ENCODE measurements at regions not wholly inside any gene's neighbourhood (a gene's known extent, or its start where the extent isn't known, plus 50 kb on each side); places are given as distances from the start of the nearest gene placed in this dataset.

DNA sequence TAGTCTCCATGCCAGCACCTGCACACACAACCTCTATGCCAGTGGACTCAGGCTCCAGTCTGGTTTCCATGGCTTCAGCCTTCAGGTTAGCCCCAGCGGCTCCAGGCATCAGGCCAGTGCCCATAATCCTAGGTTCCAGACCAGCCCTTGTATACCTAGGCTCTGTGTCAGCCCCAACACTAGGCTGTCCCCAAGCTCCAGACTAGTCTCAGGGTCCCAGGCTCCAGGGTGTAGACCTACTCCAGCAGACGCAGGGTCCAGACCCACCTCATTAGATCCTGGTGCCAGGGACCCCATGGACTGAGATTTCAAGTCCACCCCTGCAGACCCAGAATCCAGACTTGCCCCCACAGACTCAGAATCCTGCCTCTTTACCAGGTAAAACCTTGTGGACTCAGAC is 275.9 kb downstream of the SLC16A7 start:
- H3K4me1 ChIP-seq (ENCODE audit: control insufficient read depth, insufficient read depth, low read length, poor library complexity, severe bottlenecking), result no peaks in the 10 kb centered on the region
- WGBS, 2 experiments (ENCODE audit: insufficient coverage in 2 of 2), result 83 to 89% methylated on average over 2 of the region's 2 CpGs

DNA sequence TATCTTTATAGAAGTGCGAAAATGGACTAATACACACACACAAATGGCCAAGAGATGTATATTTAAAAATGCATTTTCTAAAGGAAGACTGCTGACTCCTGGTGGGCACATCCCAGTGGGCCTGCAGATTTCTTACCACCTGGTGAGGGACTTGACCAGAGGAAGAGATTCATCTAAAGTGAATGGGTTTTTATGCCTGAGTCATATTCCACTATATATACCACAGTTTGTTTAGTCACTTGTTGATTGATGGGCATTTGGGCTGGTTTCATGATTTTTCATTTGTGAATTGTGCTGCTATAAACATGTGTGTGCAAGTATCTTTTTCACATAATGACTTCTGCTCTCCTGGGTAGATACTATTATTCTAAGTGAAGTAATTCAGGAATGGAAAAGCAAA is 277.3 kb downstream of the SLC16A7 start:
- WGBS, 2 experiments (ENCODE audit: insufficient coverage in 2 of 2), result no CpG with 5 or more reads among the region's 1 CpG
- Histone ChIP-seq H3K9me3 (ENCODE audit: control insufficient read depth, low read length) (no peaks in the 10 kb centered on the region), H3K4me3 (ENCODE audit: extremely low read depth, insufficient read depth, low read length, poor library complexity, severe bottlenecking) (no peak overlapping the region)

More for the DNA sequence above, 275.9 kb downstream of the SLC16A7 start:
- Histone ChIP-seq H3K27ac (ENCODE audit: low read depth, low read length, severe bottlenecking) (no peak overlapping the region), H3K36me3 (ENCODE audit: control insufficient read depth, insufficient read depth, low read length) (no peaks in the 10 kb centered on the region), H3K9me3 (ENCODE audit: control insufficient read depth, low read length) (no peaks in the 10 kb centered on the region), H3K4me3 (ENCODE audit: extremely low read depth, insufficient read depth, low read length, poor library complexity, severe bottlenecking) (no peak overlapping the region)

DNA sequence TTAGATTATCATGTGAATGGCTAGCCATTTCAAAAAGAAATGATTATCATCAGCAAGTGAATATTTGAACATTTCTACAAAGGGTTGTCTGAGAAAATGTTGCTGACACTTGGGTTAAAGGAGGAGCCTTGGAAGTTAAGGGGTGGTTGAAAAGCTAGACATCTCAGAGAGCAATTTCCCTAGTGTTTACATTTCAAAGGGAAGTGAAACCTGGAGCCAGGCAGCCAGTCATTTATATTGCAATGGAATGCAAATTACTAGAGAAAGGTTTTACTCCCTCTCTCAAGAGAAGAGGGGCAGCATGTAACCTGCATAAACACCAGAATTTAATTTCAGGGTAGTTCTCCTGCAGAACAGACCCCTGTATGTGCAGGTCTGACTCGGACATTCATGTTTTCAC is 279.0 kb downstream of the SLC16A7 start:
- Histone ChIP-seq H3K27ac (ENCODE audit: low read depth, low read length, severe bottlenecking) (no peak overlapping the region), H3K36me3 (ENCODE audit: control insufficient read depth, insufficient read depth, low read length) (no peaks in the 10 kb centered on the region), H3K4me1 (ENCODE audit: control insufficient read depth, insufficient read depth, low read length, poor library complexity, severe bottlenecking) (no peaks in the 10 kb centered on the region), H3K4me3 (ENCODE audit: extremely low read depth, insufficient read depth, low read length, poor library complexity, severe bottlenecking) (no peak overlapping the region), H3K9me3 (ENCODE audit: control insufficient read depth, low read length) (no peaks in the 10 kb centered on the region)
- no CpG with 5 or more reads among the region's 1 CpG for WGBS, 2 experiments (ENCODE audit: insufficient coverage in 2 of 2)

More for the DNA sequence above, 277.3 kb downstream of the SLC16A7 start:
- no peaks in the 10 kb centered on the region for H3K4me1 ChIP-seq (ENCODE audit: control insufficient read depth, insufficient read depth, low read length, poor library complexity, severe bottlenecking)
- H3K36me3 ChIP-seq (ENCODE audit: control insufficient read depth, insufficient read depth, low read length), result no peaks in the 10 kb centered on the region
- H3K27ac ChIP-seq (ENCODE audit: low read depth, low read length, severe bottlenecking), result no peak overlapping the region

DNA sequence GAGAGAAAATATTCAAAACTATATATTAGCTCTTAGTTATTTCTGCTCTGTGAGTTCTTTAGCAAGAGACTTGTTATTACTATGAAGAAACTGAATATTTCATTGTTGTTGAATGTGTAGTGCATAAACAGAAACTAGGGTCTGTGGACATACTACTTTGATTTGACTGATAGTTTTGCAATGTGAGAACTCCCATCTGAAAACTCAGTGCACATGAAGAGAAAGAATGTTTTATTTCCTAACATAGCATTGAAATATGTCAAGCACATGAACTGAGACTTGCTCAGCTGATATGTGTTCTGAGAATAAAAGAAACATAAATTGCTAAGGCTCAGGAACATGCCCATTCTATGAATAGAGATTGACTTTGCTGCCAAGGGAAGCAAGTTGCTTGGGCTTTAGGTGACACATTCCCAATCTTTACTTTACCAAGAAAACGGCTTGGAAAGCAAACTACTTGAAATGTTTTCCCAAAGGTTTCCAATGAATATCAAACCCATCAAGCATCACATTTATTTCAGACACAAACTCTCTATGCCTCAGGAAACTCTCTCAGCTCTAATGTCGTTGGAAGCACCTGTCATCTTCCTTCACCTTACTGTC is 290.4 kb downstream of the SLC16A7 start:
- H3K4me1 ChIP-seq (ENCODE audit: control insufficient read depth, insufficient read depth, low read length, poor library complexity, severe bottlenecking), result no peaks in the 10 kb centered on the region
- no peak overlapping the region for H3K27ac ChIP-seq (ENCODE audit: low read depth, low read length, severe bottlenecking)
- H3K36me3 ChIP-seq (ENCODE audit: control insufficient read depth, insufficient read depth, low read length), result no peaks in the 10 kb centered on the region
- H3K9me3 ChIP-seq (ENCODE audit: control insufficient read depth, low read length), result no peaks in the 10 kb centered on the region
- H3K4me3 ChIP-seq (ENCODE audit: extremely low read depth, insufficient read depth, low read length, poor library complexity, severe bottlenecking), result no peak overlapping the region
- 67 to 83% methylated on average over 1 to 2 of the region's 2 CpGs for WGBS, 2 experiments (ENCODE audit: insufficient coverage in 2 of 2)

DNA sequence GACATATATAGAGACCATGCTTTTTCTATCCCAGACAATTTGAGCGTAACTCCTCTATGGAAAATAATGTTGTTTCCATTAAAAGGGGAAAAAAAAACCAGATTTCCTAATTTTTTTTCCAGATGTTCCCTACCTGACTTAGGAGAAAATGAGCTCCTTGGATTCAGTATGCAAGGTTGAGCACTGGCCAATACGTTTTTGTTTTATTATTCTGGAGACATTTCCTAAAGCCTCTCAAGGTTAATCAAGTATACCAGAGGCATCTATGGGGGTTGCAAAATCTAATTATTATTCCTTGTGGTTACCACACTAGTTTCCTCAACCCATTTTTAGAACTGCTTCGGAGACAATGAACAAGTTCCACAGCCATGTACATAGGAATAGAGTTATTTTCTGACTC is 291.3 kb downstream of the SLC16A7 start:
- no peaks in the 10 kb centered on the region for H3K4me1 ChIP-seq (ENCODE audit: control insufficient read depth, insufficient read depth, low read length, poor library complexity, severe bottlenecking)
- H3K36me3 ChIP-seq (ENCODE audit: control insufficient read depth, insufficient read depth, low read length), result no peaks in the 10 kb centered on the region
- no peaks in the 10 kb centered on the region for H3K9me3 ChIP-seq (ENCODE audit: control insufficient read depth, low read length)
- no peak overlapping the region for H3K4me3 ChIP-seq (ENCODE audit: extremely low read depth, insufficient read depth, low read length, poor library complexity, severe bottlenecking)
- 67% methylated on average over 1 of the region's 3 CpGs; no CpG with 5 or more reads in 1 of the 2 experiments for WGBS, 2 experiments (ENCODE audit: insufficient coverage in 2 of 2)
- no peak overlapping the region for H3K27ac ChIP-seq (ENCODE audit: low read depth, low read length, severe bottlenecking)

DNA sequence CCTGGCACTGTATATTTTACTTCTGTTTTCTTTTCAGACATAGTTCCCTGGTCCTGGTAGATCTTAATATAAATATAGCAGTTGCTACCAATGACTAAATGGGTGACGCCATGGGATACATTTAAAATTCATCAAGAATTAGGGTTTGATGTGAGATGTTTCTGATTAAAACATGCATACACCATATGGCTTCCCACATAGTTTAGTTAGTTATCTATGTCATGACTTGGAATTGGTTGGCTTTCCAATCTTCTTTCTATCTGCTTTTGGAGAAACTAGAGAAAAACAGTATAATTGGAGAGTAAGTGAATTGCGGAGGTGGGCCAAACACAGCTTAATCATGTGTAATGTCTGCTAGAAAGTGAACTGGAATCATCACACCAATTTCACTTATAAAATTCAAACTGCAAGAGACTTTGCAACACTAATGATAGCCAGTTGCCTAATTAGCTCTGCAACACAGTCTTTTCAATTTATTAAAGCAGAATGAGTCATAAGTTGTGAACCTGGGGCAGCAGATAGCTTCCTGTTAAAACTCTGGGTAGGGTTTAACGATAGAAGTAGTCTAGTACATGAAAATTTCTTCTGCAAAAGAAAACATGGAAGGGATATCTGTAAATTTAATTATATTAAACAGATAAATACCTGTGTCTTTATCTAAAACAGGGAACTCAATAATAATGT is 295.2 kb downstream of the SLC16A7 start:
- 100% methylated on average over 1 of the region's 3 CpGs; no CpG with 5 or more reads in 1 of the 2 experiments for WGBS, 2 experiments (ENCODE audit: insufficient coverage in 2 of 2)
- no peak overlapping the region for H3K27ac ChIP-seq (ENCODE audit: low read depth, low read length, severe bottlenecking)
- H3K4me1 ChIP-seq (ENCODE audit: control insufficient read depth, insufficient read depth, low read length, poor library complexity, severe bottlenecking), result no peaks in the 10 kb centered on the region

DNA sequence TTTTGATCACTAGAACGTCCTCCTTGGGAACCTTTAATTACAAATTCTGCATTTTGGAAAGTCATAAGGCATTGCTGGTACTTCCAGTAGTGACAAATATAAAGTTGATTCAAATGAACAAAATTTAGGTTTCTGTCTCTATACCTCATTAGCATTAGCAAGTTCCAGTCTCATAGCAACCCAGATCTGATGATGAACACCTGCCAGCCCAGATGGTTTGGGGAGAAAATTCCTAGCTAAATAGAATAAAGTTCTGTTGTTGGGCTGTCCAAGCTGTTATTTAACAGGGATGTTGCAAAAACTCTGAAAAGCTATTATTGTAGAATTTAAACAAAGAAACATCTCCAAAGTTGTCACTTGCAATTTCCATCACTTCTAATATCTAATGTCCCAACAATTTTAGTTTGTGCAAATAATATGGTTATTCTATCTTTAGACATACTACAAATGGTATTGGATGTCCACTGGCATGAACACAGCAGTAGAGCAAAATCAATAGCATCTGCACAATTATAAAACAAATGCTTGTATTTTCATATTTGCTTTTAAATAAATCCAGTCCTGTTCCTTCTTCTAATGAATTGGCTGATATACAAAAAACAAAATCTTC is 299.4 kb downstream of the SLC16A7 start:
- no peak overlapping the region for H3K27ac ChIP-seq (ENCODE audit: low read depth, low read length, severe bottlenecking)
- 80% methylated on average over 1 of the region's 1 CpG; no CpG with 5 or more reads in 1 of the 2 experiments for WGBS, 2 experiments (ENCODE audit: insufficient coverage in 2 of 2)
- H3K9me3 ChIP-seq (ENCODE audit: control insufficient read depth, low read length), result no peaks in the 10 kb centered on the region
- no peaks in the 10 kb centered on the region for H3K36me3 ChIP-seq (ENCODE audit: control insufficient read depth, insufficient read depth, low read length)
- no peak overlapping the region for H3K4me3 ChIP-seq (ENCODE audit: extremely low read depth, insufficient read depth, low read length, poor library complexity, severe bottlenecking)
- no peaks in the 10 kb centered on the region for H3K4me1 ChIP-seq (ENCODE audit: control insufficient read depth, insufficient read depth, low read length, poor library complexity, severe bottlenecking)

More for the DNA sequence above, 295.2 kb downstream of the SLC16A7 start:
- Histone ChIP-seq H3K4me3 (ENCODE audit: extremely low read depth, insufficient read depth, low read length, poor library complexity, severe bottlenecking) (no peak overlapping the region), H3K9me3 (ENCODE audit: control insufficient read depth, low read length) (no peaks in the 10 kb centered on the region), H3K36me3 (ENCODE audit: control insufficient read depth, insufficient read depth, low read length) (no peaks in the 10 kb centered on the region)

DNA sequence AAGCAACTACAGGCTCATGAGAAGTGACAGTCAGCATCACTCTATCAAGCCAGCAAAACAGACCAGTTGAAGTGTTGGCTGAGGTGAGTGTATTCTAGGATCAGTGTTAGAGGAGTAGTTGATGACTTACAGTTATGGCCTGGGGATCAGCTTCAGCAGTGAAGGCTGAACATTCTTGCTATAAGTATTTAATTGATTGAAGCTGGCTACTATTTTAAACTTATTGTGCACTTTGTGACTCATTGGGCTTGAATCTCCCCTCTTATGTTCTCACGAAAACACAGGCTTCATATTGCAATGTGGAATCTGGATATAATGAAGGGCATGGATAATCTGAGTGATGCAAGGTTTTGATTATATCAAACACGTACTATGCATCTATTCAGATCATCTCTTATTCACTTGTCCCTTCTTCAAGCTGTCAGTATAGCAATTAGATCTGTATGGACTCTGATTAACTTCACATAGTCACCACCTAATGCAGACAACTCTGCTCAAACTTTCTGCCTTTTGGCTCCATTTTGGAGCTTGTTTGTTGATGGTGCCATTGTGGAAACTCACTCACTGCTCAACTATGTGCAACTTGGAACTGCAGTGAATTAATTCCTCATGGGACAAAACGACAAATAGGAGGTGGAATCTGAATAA is 309.2 kb downstream of the SLC16A7 start:
- no CpG with 5 or more reads among the region's 3 CpGs for WGBS, 2 experiments (ENCODE audit: insufficient coverage in 2 of 2)
- no peak overlapping the region for H3K27ac ChIP-seq (ENCODE audit: low read depth, low read length, severe bottlenecking)
- H3K36me3 ChIP-seq (ENCODE audit: control insufficient read depth, insufficient read depth, low read length), result no peaks in the 10 kb centered on the region
- no peak overlapping the region for H3K4me3 ChIP-seq (ENCODE audit: extremely low read depth, insufficient read depth, low read length, poor library complexity, severe bottlenecking)
- no peaks in the 10 kb centered on the region for H3K9me3 ChIP-seq (ENCODE audit: control insufficient read depth, low read length)
- no peaks in the 10 kb centered on the region for H3K4me1 ChIP-seq (ENCODE audit: control insufficient read depth, insufficient read depth, low read length, poor library complexity, severe bottlenecking)

DNA sequence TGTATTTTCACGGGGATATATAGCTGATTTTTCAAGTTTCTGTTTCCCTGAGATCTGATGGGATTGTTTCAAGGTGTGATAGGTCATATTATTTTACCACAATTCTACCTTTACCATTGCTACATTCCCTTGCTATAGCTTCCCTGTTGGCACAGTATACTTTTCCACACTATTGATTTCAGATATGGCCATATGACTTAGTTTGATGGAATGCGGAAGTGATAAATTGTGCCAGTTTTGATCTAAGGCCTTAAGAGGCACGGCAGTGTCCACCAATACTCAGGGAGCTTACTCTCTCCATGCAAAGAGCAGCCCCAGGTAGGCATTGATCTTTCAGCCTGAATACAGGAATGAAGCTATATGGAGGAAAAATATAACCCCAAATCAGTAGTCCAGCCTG is 315.7 kb downstream of the SLC16A7 start:
- no peak overlapping the region for H3K27ac ChIP-seq (ENCODE audit: low read depth, low read length, severe bottlenecking)
- WGBS, 2 experiments (ENCODE audit: insufficient coverage in 2 of 2), result 100% methylated on average over 1 of the region's 3 CpGs; no CpG with 5 or more reads in 1 of the 2 experiments
- H3K9me3 ChIP-seq (ENCODE audit: control insufficient read depth, low read length), result no peaks in the 10 kb centered on the region
- H3K4me1 ChIP-seq (ENCODE audit: control insufficient read depth, insufficient read depth, low read length, poor library complexity, severe bottlenecking), result no peaks in the 10 kb centered on the region
- no peaks in the 10 kb centered on the region for H3K36me3 ChIP-seq (ENCODE audit: control insufficient read depth, insufficient read depth, low read length)
- no peak overlapping the region for H3K4me3 ChIP-seq (ENCODE audit: extremely low read depth, insufficient read depth, low read length, poor library complexity, severe bottlenecking)

DNA sequence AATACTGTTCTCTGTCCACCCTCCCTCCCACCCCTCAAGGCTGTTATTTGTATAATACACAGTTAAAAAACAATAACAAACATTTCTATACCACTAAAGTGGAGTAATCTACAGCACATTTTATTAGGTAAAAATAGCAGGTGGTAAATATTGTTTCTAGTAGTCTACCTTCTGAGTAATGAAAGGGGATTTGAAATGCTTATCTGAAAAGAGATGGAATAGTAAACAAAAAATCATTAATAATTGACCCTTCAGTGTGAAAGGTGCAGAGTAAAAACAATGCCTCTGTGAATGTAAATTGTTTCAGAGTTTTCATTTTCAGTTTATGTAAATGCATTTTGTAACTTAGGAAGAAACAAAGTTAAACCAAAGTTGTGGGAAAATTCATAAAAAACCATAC is 321.2 kb downstream of the SLC16A7 start:
- Histone ChIP-seq H3K36me3 (ENCODE audit: control insufficient read depth, insufficient read depth, low read length) (no peaks in the 10 kb centered on the region), H3K9me3 (ENCODE audit: control insufficient read depth, low read length) (no peaks in the 10 kb centered on the region), H3K27ac (ENCODE audit: low read depth, low read length, severe bottlenecking) (no peak overlapping the region), H3K4me1 (ENCODE audit: control insufficient read depth, insufficient read depth, low read length, poor library complexity, severe bottlenecking) (no peaks in the 10 kb centered on the region), H3K4me3 (ENCODE audit: extremely low read depth, insufficient read depth, low read length, poor library complexity, severe bottlenecking) (no peak overlapping the region)
